Gastroesophageal sphincter (tissue), 4 donors: ENCODE measurements at regions not wholly inside any gene's neighbourhood (a gene's known extent, or its start where the extent isn't known, plus 50 kb on each side); places are given as distances from the start of the nearest gene placed in this dataset.

Source experiments
- ATAC-seq: fragments of 150-250 bp; one replicate; pipeline ENCODE4 v1.9.1; 2016; ENCODE audit warnings: mild to moderate bottlenecking, moderate library complexity
- H3K27ac ChIP-seq, 4 donors: fragments of 200-600 bp; sonication (generic) in 3 of 4; 1 replicate in 3 of 4; 2 replicates in 1 of 4; pipeline ENCODE4 v1.5.1; 2016 to 2019
- H3K27me3 ChIP-seq: fragments of 200-600 bp; sonication (generic); one replicate; pipeline ENCODE4 v1.5.1; 2019
- H3K36me3 ChIP-seq, 2 donors: fragments of 200-600 bp; sonication (generic); one replicate each; pipeline ENCODE4 v1.5.1; 2019; ENCODE audit warnings: control low read depth in 1 of 2
- H3K4me1 ChIP-seq, 3 donors: fragments of 200-600 bp; sonication (generic); 1 replicate in 2 of 3; 2 replicates in 1 of 3; pipeline ENCODE4 v1.5.1; 2016 to 2019; ENCODE audit warnings: control low read depth in 2 of 3
- H3K4me3 ChIP-seq, 2 donors: fragments of 200-600 bp; sonication (generic); one replicate each; pipeline ENCODE4 v1.5.1; 2019; ENCODE audit warnings: mild to moderate bottlenecking in 1 of 2, moderate library complexity in 1 of 2
- H3K9me3 ChIP-seq, 3 donors: fragments of 200-600 bp; sonication (generic); one replicate each; pipeline ENCODE4 v1.5.1; 2017 to 2019; ENCODE audit warnings: control low read depth in 2 of 3
- EP300 ChIP-seq: sonication (generic); formaldehyde crosslinking; IDR thresholded peaks from one replicate; pipeline ENCODE4 v1.6.1; 2017; ENCODE audit warnings: antibody characterized with exemption, mild to moderate bottlenecking
- POLR2A ChIP-seq, 2 donors: fragments of 450-650 bp; IDR thresholded peaks; one replicate each; pipeline ENCODE4 v1.6.1; 2017; ENCODE audit warnings: antibody characterized with exemption in 2 of 2, mild to moderate bottlenecking in 2 of 2, moderate library complexity in 1 of 2
- POLR2AphosphoS5 ChIP-seq: sonication (generic); formaldehyde crosslinking; IDR thresholded peaks from one replicate; pipeline ENCODE4 v1.6.1; 2017; ENCODE audit warnings: antibody characterized with exemption
- WGBS, 2 donors: methylation state at CpG; one replicate each; pipeline ENCODE4 v1.1.5; 2018; ENCODE audit warnings: low coverage in 1 of 2; 5-methylcytosine and 5-hydroxymethylcytosine counted together
- TF ChIP-seq, protein P1 (sequence below), 4 experiments: fragments of 200-600 bp in 2 of 4; fragments of 450-650 bp in 2 of 4; sonication (generic) in 1 of 4; IDR thresholded peaks; one replicate each; pipeline ENCODE4 v1.5.1; 2017 to 2019; ENCODE audit warnings: antibody characterized with exemption in 4 of 4, mild to moderate bottlenecking in 2 of 4, moderate library complexity in 2 of 4

GRCh38 chr6:147119310-147119709 lies 84.9 kb upstream of the STXBP5 start:
- WGBS, 2 donors = 84 to 95% methylated on average over 4 of the region's 4 CpGs

GRCh38 chr6:147122823-147123222 lies 81.4 kb upstream of the STXBP5 start:
- no peaks in the 10 kb centered on the region for H3K9me3 ChIP-seq
- no peaks in the 10 kb centered on the region for H3K36me3 ChIP-seq
- no peak overlapping the region for H3K27ac ChIP-seq
- no peak overlapping the region for H3K4me3 ChIP-seq
- WGBS, 2 donors = 70 to 83% methylated on average over 1 of the region's 1 CpG
- TF ChIP-seq, protein P1, sequence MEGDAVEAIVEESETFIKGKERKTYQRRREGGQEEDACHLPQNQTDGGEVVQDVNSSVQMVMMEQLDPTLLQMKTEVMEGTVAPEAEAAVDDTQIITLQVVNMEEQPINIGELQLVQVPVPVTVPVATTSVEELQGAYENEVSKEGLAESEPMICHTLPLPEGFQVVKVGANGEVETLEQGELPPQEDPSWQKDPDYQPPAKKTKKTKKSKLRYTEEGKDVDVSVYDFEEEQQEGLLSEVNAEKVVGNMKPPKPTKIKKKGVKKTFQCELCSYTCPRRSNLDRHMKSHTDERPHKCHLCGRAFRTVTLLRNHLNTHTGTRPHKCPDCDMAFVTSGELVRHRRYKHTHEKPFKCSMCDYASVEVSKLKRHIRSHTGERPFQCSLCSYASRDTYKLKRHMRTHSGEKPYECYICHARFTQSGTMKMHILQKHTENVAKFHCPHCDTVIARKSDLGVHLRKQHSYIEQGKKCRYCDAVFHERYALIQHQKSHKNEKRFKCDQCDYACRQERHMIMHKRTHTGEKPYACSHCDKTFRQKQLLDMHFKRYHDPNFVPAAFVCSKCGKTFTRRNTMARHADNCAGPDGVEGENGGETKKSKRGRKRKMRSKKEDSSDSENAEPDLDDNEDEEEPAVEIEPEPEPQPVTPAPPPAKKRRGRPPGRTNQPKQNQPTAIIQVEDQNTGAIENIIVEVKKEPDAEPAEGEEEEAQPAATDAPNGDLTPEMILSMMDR (IDR thresholded peaks at IDR 0.05) = no peak
- TF ChIP-seq EP300 (no peak), POLR2A (IDR thresholded peaks at IDR 0.05) (no peak), POLR2AphosphoS5 (no peak)
- H3K27me3 ChIP-seq = no peaks in the 10 kb centered on the region
- ATAC-seq = no peak
- H3K4me1 ChIP-seq = no peaks in the 10 kb centered on the region

More at GRCh38 chr6:147119310-147119709, 84.9 kb upstream of the STXBP5 start:
- no peak overlapping the region for H3K27ac ChIP-seq
- H3K9me3 ChIP-seq = no peaks in the 10 kb centered on the region
- no peak for TF ChIP-seq POLR2A (IDR thresholded peaks at IDR 0.05)
- TF ChIP-seq EP300 = no peak
- TF ChIP-seq POLR2AphosphoS5 = no peak
- TF ChIP-seq, protein P1 (IDR thresholded peaks at IDR 0.05) = no peak
- no peaks in the 10 kb centered on the region for H3K4me1 ChIP-seq
- H3K27me3 ChIP-seq = no peaks in the 10 kb centered on the region
- no peaks in the 10 kb centered on the region for H3K36me3 ChIP-seq
- no peak overlapping the region for H3K4me3 ChIP-seq
- no peak for ATAC-seq

GRCh38 chr6:147126618-147127022 lies 77.6 kb upstream of the STXBP5 start:
- H3K4me1 ChIP-seq = no peaks in the 10 kb centered on the region
- no peak overlapping the region for H3K27ac ChIP-seq
- H3K36me3 ChIP-seq = no peaks in the 10 kb centered on the region
- H3K9me3 ChIP-seq = no peaks in the 10 kb centered on the region
- H3K27me3 ChIP-seq = no peaks in the 10 kb centered on the region
- no peak overlapping the region for H3K4me3 ChIP-seq
- 81% methylated on average over 5 of the region's 6 CpGs for WGBS, 2 donors
- ATAC-seq = no peak
- TF ChIP-seq POLR2AphosphoS5 (no peak), POLR2A (IDR thresholded peaks at IDR 0.05) (no peak), EP300 (no peak)
- TF ChIP-seq, protein P1 (IDR thresholded peaks at IDR 0.05) = no peak

DNA sequence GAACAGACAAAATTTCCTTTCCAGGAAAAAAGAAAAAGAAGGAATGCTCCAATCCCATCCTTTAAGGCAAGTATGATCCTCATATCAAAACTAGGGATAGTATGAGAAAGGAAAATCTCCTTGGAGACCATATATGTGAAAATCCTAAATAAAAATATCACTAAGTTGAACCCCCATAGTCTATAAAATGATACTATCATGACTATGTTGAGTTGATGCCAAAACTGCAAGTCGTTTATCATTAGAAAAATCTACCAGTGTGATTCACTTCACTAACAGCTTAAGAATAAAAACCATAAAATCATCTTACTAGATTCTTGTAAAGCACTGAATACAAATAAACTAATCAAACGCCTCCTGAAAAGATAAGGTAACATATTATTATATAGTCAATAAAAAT lies 76.6 kb upstream of the STXBP5 start:
- Histone ChIP-seq H3K27ac (no peak overlapping the region), H3K27me3 (no peaks in the 10 kb centered on the region), H3K36me3 (no peaks in the 10 kb centered on the region), H3K4me1 (no peaks in the 10 kb centered on the region), H3K9me3 (no peaks in the 10 kb centered on the region), H3K4me3 (no peak overlapping the region)
- TF ChIP-seq POLR2A (IDR thresholded peaks at IDR 0.05) (no peak), POLR2AphosphoS5 (no peak), EP300 (no peak)
- TF ChIP-seq, protein P1 (IDR thresholded peaks at IDR 0.05) = no peak
- no peak for ATAC-seq
- whole genome bisulfite sequencing, 2 donors = 60 to 64% methylated on average over 2 of the region's 2 CpGs

- TF ChIP-seq POLR2A (IDR thresholded peaks at IDR 0.05) (no peak), EP300 (no peak), POLR2AphosphoS5 (no peak)
- TF ChIP-seq, protein P1 (IDR thresholded peaks at IDR 0.05) = no peak
- H3K27ac ChIP-seq = no peak overlapping the region
- H3K36me3 ChIP-seq = no peaks in the 10 kb centered on the region
- WGBS, 2 donors = 89 to 100% methylated on average over 2 of the region's 2 CpGs
- no peak overlapping the region for H3K4me3 ChIP-seq
- no peaks in the 10 kb centered on the region for H3K27me3 ChIP-seq
- H3K9me3 ChIP-seq = no peaks in the 10 kb centered on the region
- H3K4me1 ChIP-seq = no peaks in the 10 kb centered on the region
- ATAC-seq = no peak
Observed at GRCh38 chr6:147128056-147128455, 76.2 kb upstream of the STXBP5 start.
